ENCODE measurements at regions not wholly inside any gene's neighbourhood (a gene's known extent, or its start where the extent isn't known, plus 50 kb on each side); places are given as distances from the start of the nearest gene placed in this dataset.
"Not testable (repeated sequence)": the region's sequence is repeated elsewhere in the genome, so short reads cannot be mapped to it uniquely, and the experiment has no call there.

- no peak for DNase-seq
These were observed 54.7 kb upstream of the ARSJ start for GRCh38 chr4:114034189-114034588.

DNA sequence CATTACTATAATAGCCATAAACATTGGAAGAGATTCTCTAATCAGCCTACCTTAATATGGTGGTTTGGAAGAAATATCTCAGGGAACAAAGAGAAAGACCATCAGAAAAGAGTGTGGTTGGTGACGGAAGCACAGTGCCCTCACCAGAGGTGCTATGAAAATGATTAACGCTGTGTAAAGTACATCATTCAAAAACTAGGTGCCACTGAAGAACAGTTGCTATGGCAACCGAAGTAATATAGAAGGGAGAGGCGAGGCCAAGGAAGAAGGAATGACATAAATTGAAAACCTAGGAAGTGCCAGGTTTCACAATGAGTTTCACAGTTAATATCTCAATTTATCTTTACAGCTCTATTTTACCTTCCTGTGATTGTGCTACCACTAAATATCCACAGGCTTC, 57.0 kb upstream of the ARSJ start:
- DNase-seq, result no peak

GRCh38 chr4:114036864-114037263, 57.4 kb upstream of the ARSJ start:
- DNase-seq, result no peak

DNA sequence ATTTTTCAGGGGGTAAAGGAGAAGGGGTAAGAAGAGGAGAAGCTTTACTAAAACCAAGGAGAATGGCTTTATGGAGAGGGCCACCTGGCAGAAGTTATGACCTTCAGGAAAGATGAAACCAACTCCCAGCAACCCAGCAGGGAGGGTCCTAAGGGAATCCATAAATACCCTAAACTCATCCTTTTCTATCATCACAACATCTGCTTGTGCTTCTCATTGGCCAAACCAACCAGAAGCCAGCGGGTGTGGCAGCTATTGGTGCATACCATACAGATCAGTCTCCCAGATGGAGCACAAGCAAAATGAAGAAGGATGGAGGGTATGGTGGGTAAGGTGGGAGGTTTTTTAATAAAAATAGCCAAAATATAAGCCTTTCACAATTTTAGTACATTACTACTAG, 58.5 kb upstream of the ARSJ start:
- DNase-seq, result no peak

GRCh38 chr4:114038762-114039387, 59.4 kb upstream of the ARSJ start:
- DNase-seq, result peak; percentile 66

GRCh38 chr4:114040319-114041116, 61.1 kb upstream of the ARSJ start:
- DNase-seq, result no peak

GRCh38 chr4:114041117-114041475, 61.6 kb upstream of the ARSJ start:
- no peak for DNase-seq

- no peak for DNase-seq
These were observed 63.7 kb upstream of the ARSJ start for GRCh38 chr4:114043116-114043515.

- DNase-seq, result not testable (repeated sequence)
These were observed 64.9 kb upstream of the ARSJ start for GRCh38 chr4:114044351-114044750.

DNA sequence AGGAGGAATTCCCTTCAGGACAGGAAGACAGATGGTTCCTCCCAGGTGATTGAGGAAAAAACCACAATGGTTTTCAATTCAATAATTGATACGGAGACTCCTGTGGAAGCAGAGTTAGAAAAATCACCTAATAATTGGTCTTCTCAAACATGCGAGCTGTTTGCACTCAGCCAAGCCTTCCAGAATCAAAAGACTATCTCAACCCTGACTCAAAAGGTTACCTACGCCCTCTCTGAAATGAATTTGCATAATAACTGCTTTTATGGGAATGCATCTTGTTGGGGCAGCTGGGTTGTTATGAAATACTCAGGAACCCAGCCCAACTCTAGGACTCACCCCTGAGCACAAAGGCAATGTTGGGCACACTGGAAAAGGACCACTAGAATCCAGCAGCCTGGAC, 66.9 kb upstream of the ARSJ start:
- no peak for DNase-seq

DNA sequence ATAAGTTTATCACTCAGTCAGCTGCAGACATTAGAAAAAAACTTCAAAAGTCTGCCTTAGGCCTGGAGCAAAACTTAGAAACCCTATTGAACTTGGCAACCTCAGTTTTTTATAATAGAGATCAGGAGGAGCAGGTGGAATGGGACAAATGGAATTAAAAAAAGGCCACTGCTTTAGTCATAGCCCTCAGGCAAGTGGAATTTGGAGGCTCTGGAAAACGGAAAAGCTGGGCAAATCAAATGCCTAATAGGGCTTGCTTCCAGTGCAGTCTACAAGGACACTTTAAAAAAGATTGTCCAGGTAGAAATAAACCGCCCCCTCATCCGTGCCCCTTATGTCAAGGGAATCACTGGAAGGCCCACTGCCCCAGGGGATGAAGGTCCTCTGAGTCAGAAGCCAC, 68.7 kb upstream of the ARSJ start:
- not testable (repeated sequence) for DNase-seq

DNA sequence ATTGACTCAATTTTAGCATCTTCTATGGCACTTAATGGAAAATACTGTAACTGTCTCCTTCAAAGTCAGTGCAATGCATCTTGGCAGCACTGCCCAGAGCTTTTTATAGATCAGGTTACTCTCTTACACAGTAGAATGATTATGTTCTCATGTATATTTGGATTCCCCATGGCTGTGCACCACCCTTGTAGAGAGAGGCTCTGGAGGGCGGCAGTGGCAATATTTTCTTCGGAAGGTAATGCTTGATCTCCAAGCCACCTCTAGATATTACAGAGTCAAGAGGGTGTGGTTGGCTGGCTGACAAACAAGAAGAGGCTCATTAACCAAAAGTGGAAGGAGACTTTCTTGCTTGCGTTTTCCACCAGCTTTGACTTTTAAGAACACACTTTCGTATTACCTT, 72.8 kb upstream of the ARSJ start:
- peak; percentile 70 for DNase-seq

GRCh38 chr4:114056599-114056998, 77.2 kb upstream of the ARSJ start:
- DNase-seq, result no peak

DNA sequence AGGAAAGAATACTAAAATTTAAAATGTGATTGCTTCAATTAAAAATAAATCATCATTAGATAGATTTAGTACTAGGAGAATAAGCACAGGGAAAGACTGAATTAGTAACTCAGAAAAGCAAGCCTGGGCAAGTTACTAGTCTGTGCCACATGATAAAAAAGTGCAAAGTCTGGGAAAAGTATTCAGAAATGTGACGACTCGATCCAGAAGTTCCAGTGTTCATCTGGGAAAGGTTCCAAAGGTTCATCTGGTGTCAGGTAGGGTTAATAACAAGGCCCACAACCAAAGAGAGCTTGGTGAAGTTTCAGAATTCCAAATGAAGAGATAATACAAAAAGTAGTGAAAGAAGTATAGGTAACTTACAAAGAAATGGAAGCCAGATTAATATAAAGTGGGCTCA, 78.3 kb upstream of the ARSJ start:
- DNase-seq, result no peak

GRCh38 chr4:114062499-114062898, 83.1 kb upstream of the ARSJ start:
- no peak for DNase-seq

DNA sequence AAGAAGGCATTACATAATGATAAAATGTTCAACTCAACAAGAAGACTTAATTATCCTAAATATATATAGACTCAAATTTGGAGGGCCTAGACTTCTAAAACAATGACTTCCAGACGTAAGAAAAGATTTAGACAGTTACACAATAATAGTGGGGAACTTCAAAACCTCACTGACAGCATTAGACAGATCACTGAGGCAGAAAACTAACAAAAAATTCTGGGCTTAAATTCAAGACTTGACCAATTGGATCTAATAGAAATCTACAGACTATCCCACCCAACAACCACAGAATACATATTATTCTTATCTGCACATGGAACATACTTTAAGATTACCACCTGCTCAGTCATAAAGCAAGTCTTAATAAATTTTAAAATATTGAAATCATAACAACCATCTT, 93.3 kb upstream of the ARSJ start:
- DNase-seq, result no peak

DNA sequence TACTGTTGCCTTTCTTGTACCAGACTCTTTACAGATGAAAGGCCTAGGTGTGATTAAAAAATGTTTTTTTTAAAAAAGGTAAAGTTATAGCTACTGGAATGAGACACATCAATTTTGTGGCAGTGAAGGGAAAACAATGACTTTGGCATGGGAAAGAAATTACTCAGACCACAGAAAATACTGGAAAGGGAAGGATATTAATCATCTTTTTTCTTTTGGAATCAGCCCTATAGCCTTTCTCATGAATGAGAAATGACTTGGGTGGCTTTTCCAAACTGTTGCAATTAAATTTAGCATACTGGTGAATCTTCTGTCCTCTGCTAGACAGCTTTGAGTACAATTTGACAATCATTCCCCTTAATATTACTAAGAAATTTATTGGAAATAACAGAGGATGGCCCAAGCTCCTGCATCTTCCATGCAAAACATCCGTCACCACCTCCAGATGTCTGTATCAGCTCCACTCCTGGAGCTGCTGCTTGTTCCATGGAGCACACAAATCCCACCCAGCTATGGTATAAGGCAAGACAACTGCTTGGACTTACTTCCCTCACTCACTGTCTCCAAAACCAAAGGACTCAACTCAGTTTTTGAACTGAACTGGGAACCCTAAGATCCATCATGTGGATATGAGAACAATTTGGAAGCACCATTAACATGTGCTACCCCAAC, 97.6 kb upstream of the ARSJ start:
- no peak for DNase-seq

- no peak for DNase-seq
These were observed 98.2 kb upstream of the ARSJ start for GRCh38 chr4:114077610-114078009.

DNA sequence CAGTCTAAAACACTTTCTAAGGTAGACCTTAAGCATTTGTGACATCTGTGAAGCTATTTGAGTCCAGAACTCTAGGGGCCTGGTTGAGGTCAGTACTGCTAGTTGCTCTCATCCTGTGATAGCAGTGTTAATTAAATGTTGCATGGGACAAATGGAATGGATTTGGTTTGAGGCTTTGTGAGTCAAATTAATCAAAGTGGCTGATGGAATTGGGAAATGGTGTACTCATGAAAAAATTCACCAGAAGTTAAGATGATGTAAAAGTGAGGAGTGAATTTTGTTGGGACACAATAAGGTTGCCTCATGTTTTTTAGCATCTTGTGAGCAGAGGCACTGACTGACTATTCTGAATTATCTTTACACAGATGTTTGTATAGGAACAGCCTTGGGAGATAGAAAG, 99.2 kb upstream of the ARSJ start:
- no peak for DNase-seq

GRCh38 chr4:114081783-114082182, 102.3 kb upstream of the ARSJ start:
- no peak for DNase-seq

DNA sequence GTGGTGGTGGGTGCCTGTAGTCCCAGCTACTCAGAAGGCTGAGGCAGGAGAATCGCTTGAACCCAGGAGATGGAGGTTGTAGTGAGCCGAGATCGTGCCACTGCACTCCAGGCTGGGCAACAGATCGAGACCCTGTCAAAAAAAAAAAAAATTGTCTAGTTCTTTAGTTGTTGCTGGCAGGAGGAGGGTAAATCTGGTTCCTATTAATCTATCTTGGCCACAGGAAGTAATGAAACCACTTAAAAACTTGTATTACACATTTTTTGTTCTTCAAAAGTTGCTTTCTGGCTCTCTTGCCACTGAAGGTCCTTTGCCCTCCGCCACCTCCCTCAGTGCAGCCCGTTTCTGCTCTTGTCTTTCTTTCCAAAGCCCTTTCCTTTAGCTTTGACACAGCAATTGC, 102.9 kb upstream of the ARSJ start:
- DNase-seq, result no peak

DNA sequence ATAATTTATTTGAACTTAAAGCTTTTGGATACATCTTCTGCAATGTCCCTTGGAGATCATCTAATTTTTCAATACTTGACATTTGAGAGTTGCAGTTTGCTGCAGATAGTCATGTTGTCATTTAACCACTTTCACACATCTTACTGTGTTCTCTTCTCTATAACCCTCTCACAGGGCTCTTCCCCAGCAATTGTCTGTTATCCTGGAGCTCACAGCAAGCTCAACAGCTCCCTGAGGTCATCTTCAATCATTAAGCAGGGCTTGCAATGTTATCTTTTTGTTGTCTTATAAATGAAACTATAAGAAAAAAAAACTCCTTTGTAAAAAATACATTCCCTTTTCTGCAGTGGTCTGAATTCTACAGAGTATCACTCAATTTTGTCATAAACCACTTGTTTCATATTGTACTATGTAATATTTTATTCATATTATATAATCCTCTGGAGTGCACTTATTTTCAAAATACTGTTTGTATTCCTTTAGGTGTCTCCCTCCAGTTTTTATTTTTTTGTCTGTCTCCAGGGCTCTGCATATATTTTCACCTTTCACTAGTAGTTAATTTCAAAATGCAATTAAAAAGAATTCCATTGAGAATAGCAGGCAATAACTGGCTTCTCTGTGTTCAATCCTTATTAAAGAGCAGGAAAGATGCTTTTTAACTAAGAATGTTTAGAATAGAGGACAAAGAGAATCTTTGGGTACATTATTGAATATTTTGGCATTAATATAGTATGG, 106.3 kb upstream of the ARSJ start:
- no peak for DNase-seq

DNA sequence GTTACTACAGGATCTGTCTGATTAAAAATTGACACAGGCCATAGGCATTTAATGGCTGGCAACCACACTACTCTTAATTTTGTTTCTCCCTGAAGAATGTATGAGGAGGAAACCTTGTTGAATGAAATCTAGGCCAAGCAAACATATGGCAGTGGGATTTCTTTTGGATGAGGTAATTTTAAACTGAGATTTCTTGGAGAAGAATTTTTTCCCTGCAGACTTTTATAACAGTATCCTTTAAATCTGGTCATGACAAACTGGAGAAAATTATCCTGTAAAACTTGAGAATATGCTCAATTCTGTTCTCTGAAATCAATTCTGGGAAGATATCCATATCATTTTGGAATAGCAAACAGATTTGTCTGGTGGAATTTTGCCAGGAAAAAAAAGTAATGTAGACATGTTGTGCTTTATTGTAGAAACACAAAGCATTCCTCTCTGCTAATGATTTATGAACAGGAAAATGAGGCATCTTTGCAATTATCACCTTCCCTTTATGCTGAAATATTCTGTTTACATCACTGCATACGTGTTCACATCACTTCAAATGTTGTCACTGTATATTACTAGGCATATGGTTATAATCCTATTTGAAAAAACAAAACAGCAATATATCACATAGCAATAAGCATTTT, 108.3 kb upstream of the ARSJ start:
- DNase-seq, result no peak
